ENCODE measurements at regions not wholly inside any gene's neighbourhood (a gene's known extent, or its start where the extent isn't known, plus 50 kb on each side); places are given as distances from the start of the nearest gene placed in this dataset.

GRCh38 chr10:93225938-93226337, 152.2 kb downstream of the CYP26A1 start:
- TF ChIP-seq, protein P1, sequence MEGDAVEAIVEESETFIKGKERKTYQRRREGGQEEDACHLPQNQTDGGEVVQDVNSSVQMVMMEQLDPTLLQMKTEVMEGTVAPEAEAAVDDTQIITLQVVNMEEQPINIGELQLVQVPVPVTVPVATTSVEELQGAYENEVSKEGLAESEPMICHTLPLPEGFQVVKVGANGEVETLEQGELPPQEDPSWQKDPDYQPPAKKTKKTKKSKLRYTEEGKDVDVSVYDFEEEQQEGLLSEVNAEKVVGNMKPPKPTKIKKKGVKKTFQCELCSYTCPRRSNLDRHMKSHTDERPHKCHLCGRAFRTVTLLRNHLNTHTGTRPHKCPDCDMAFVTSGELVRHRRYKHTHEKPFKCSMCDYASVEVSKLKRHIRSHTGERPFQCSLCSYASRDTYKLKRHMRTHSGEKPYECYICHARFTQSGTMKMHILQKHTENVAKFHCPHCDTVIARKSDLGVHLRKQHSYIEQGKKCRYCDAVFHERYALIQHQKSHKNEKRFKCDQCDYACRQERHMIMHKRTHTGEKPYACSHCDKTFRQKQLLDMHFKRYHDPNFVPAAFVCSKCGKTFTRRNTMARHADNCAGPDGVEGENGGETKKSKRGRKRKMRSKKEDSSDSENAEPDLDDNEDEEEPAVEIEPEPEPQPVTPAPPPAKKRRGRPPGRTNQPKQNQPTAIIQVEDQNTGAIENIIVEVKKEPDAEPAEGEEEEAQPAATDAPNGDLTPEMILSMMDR (IDR thresholded peaks at IDR 0.05), result no peak
- TF ChIP-seq POLR2A (IDR thresholded peaks at IDR 0.05) (no peak), POLR2AphosphoS5 (IDR thresholded peaks at IDR 0.05) (no peak), EP300 (IDR thresholded peaks at IDR 0.05) (no peak)

All from suprapubic skin (tissue), 4 donors.